ENCODE measurements at regions not wholly inside any gene's neighbourhood (a gene's known extent, or its start where the extent isn't known, plus 50 kb on each side); places are given as distances from the start of the nearest gene placed in this dataset.
"Not testable (repeated sequence)": the region's sequence is repeated elsewhere in the genome, so short reads cannot be mapped to it uniquely, and the experiment has no call there.

GRCh38 chr14:97143011-97143410 is 345.8 kb downstream of the VRK1 start:
- TF ChIP-seq CTCF (conservative IDR thresholded peaks at IDR 0.05; ENCODE audit: low read depth, low read length), result no peak
- DNase-seq (ENCODE audit: low read depth), result no peak
- no peak overlapping the region for H3K4me3 ChIP-seq (ENCODE audit: low read depth, low read length)

DNA sequence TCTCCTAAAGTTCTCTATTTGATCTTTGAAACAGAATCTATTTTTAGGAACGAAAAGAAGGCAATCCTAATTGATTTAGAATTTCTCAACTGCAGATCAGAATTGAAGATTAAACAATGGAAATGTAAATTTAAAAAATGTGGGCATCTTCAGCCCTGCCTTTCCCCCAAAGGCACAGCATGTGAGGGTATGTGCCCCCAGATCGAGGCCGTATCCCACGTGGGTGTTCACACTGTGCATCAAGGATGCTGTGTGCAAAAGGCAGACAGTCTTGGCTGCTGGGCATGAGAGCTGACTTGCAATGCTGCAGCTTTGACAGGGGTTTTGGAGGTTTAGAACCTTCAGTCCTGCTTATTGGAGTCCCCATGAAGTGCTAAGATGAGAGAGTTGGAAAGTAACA is 346.3 kb downstream of the VRK1 start:
- no peak for DNase-seq (ENCODE audit: low read depth)
- TF ChIP-seq CTCF (conservative IDR thresholded peaks at IDR 0.05; ENCODE audit: low read depth, low read length), result no peak
- H3K4me3 ChIP-seq (ENCODE audit: low read depth, low read length), result no peak overlapping the region

DNA sequence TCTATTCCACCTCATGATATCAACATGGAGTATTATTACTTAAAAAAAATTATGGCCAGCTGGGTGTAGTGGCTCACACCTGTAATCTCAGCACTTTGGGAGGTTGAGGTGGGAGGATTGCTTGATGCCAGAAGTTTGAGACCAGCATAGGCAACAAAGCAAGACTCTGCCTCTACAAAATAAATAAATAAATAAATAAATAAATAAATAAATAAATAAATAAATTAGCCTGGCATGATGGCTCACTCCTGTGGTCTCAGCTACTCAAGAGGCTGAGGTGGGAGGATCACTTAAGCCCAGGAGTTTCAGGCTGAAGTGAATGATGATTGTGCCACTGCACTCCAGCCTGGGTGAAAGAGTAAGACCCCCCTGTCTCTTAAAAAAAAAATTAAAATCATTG is 350.8 kb downstream of the VRK1 start:
- not testable (repeated sequence) for H3K4me3 ChIP-seq (ENCODE audit: low read depth, low read length); DNase-seq (ENCODE audit: low read depth)

GRCh38 chr14:97149775-97150174 is 352.6 kb downstream of the VRK1 start:
- DNase-seq (ENCODE audit: low read depth), result no peak
- no peak for TF ChIP-seq CTCF (conservative IDR thresholded peaks at IDR 0.05; ENCODE audit: low read depth, low read length)
- H3K4me3 ChIP-seq (ENCODE audit: low read depth, low read length), result no peak overlapping the region

DNA sequence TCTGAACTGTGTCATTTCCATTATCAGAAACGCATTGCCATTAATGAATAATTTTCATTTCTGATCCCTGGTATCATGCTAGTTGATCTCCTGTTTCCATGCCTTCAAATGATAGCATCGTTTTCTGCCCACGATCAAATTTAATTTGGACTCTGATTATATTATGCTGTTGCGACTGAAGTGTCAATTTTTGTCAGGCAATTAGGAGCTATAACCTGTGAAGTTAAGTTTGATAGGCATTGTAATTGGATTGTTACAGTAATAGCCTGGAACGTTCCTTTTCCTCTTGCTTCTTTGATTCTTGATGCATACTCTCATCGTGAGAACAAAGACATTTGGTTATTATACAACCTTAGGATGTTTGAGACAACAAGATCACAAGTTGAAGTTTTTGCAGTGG is 356.3 kb downstream of the VRK1 start:
- no peak overlapping the region for H3K4me3 ChIP-seq (ENCODE audit: low read depth, low read length)
- DNase-seq (ENCODE audit: low read depth), result no peak
- TF ChIP-seq CTCF (conservative IDR thresholded peaks at IDR 0.05; ENCODE audit: low read depth, low read length), result no peak

- H3K4me3 ChIP-seq (ENCODE audit: low read depth, low read length), result no peak overlapping the region
- no peak for TF ChIP-seq CTCF (conservative IDR thresholded peaks at IDR 0.05; ENCODE audit: low read depth, low read length)
- DNase-seq (ENCODE audit: low read depth), result no peak
These were observed 358.1 kb downstream of the VRK1 start for GRCh38 chr14:97155320-97155719.

DNA sequence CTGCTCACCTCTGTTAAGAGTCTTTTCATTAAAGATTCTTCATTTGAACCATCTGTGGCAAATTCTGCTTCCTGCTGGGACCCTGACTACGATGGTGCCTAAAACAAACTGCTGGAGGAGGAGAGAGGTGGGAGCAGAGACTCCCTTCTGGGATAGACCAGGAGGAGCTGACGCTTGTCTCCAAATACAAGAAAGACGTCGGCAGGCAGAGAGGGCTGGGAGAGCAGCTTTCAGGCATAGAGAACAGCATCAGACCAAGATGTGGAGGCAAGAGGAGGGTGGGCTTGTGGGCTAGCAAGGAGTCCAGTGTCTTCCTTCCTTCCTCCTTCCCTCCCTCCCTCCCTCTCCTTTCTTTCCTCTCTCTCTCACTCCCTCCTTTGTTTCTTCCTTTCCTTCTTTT is 358.6 kb downstream of the VRK1 start:
- DNase-seq (ENCODE audit: low read depth), result no peak
- TF ChIP-seq CTCF (conservative IDR thresholded peaks at IDR 0.05; ENCODE audit: low read depth, low read length), result no peak
- H3K4me3 ChIP-seq (ENCODE audit: low read depth, low read length), result no peak overlapping the region

DNA sequence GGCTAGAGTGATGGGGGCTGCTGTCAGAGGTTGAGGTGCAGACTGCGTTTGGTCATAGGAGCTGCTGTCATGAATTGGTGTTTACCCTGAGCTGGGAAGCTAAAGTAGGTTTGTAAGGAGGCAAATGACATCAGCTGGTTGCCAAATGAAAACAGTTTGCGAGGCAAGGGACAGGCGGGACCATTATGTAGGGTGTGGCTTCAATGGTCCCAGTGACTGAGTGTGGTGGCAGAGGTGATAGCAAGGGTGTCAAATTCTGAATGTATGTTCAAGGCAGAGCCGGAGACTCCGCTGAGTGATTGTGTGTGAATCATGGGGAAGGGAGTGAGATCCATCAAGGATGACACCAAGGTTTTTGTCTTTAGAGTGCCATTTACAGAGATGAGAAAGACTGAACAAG is 359.5 kb downstream of the VRK1 start:
- no peak for DNase-seq (ENCODE audit: low read depth)
- no peak overlapping the region for H3K4me3 ChIP-seq (ENCODE audit: low read depth, low read length)
- TF ChIP-seq CTCF (conservative IDR thresholded peaks at IDR 0.05; ENCODE audit: low read depth, low read length), result no peak

Measured in choroid plexus epithelial cell (primary cell).